ENCODE measurements at regions not wholly inside any gene's neighbourhood (a gene's known extent, or its start where the extent isn't known, plus 50 kb on each side); places are given as distances from the start of the nearest gene placed in this dataset.

GRCh38 chr2:103103678-103104077, 341.8 kb downstream of the TMEM182 start:
- no peaks in the 10 kb centered on the region for H3K27me3 Mint-ChIP-seq
- H3K4me1 Mint-ChIP-seq (ENCODE audit: low read depth) = no peaks in the 10 kb centered on the region
- H3K4me3 Mint-ChIP-seq = no peak overlapping the region
- no peak overlapping the region for H3K27ac Mint-ChIP-seq
- H3K9me3 Mint-ChIP-seq = no peaks in the 10 kb centered on the region
- intact Hi-C loops (cut with micrococcal nuclease) = no loop called here
- no peaks in the 10 kb centered on the region for H3K36me3 Mint-ChIP-seq (ENCODE audit: low read depth)

- intact Hi-C loops (cut with micrococcal nuclease) = no loop called here
- Mint-ChIP-seq H3K4me3 (no peak overlapping the region), H3K27ac (no peak overlapping the region), H3K36me3 (ENCODE audit: low read depth) (no peaks in the 10 kb centered on the region), H3K9me3 (no peaks in the 10 kb centered on the region), H3K4me1 (ENCODE audit: low read depth) (no peaks in the 10 kb centered on the region), H3K27me3 (no peaks in the 10 kb centered on the region)
Observed at GRCh38 chr2:103119352-103119751, 357.5 kb downstream of the TMEM182 start.

GRCh38 chr2:103121106-103121505, 359.3 kb downstream of the TMEM182 start:
- Mint-ChIP-seq H3K27me3 (no peaks in the 10 kb centered on the region), H3K36me3 (ENCODE audit: low read depth) (no peaks in the 10 kb centered on the region), H3K27ac (no peak overlapping the region), H3K4me3 (no peak overlapping the region), H3K9me3 (no peaks in the 10 kb centered on the region), H3K4me1 (ENCODE audit: low read depth) (no peaks in the 10 kb centered on the region)
- intact Hi-C loops (cut with micrococcal nuclease) = no loop called here

GRCh38 chr2:103123516-103123915, 361.7 kb downstream of the TMEM182 start:
- Mint-ChIP-seq H3K4me3 (no peak overlapping the region), H3K27me3 (no peaks in the 10 kb centered on the region), H3K4me1 (ENCODE audit: low read depth) (no peaks in the 10 kb centered on the region), H3K36me3 (ENCODE audit: low read depth) (no peaks in the 10 kb centered on the region), H3K9me3 (no peaks in the 10 kb centered on the region), H3K27ac (no peak overlapping the region)
- intact Hi-C loops (cut with micrococcal nuclease) = no loop called here

GRCh38 chr2:103130857-103131256, 369.0 kb downstream of the TMEM182 start:
- Mint-ChIP-seq H3K9me3 (peaks cover 22% of the 10 kb centered on the region), H3K4me1 (ENCODE audit: low read depth) (no peaks in the 10 kb centered on the region), H3K27me3 (no peaks in the 10 kb centered on the region), H3K4me3 (no peak overlapping the region), H3K36me3 (ENCODE audit: low read depth) (no peaks in the 10 kb centered on the region), H3K27ac (no peak overlapping the region)
- intact Hi-C loops (cut with micrococcal nuclease) = no loop called here

GRCh38 chr2:103132536-103133217, 370.8 kb downstream of the TMEM182 start:
- intact Hi-C loops (cut with micrococcal nuclease) = no loop called here
- H3K27me3 Mint-ChIP-seq = no peaks in the 10 kb centered on the region
- no peaks in the 10 kb centered on the region for H3K4me1 Mint-ChIP-seq (ENCODE audit: low read depth)
- no peak overlapping the region for H3K27ac Mint-ChIP-seq
- H3K9me3 Mint-ChIP-seq = peaks cover 32% of the 10 kb centered on the region
- H3K36me3 Mint-ChIP-seq (ENCODE audit: low read depth) = no peaks in the 10 kb centered on the region
- no peak overlapping the region for H3K4me3 Mint-ChIP-seq

GRCh38 chr2:103135679-103136078, 373.8 kb downstream of the TMEM182 start:
- no peak overlapping the region for H3K4me3 Mint-ChIP-seq
- H3K4me1 Mint-ChIP-seq (ENCODE audit: low read depth) = no peaks in the 10 kb centered on the region
- H3K27ac Mint-ChIP-seq = no peak overlapping the region

GRCh38 chr2:103138123-103138901, 376.5 kb downstream of the TMEM182 start:
- intact Hi-C loops (cut with micrococcal nuclease) = no loop called here
- Mint-ChIP-seq H3K27me3 (no peaks in the 10 kb centered on the region), H3K4me3 (no peak overlapping the region), H3K36me3 (ENCODE audit: low read depth) (no peaks in the 10 kb centered on the region), H3K27ac (no peak overlapping the region), H3K9me3 (peaks cover 14% of the 10 kb centered on the region), H3K4me1 (ENCODE audit: low read depth) (no peaks in the 10 kb centered on the region)

More at GRCh38 chr2:103135679-103136078, 373.8 kb downstream of the TMEM182 start:
- H3K27me3 Mint-ChIP-seq = no peaks in the 10 kb centered on the region
- peaks cover 30% of the 10 kb centered on the region for H3K9me3 Mint-ChIP-seq
- intact Hi-C loops (cut with micrococcal nuclease) = no loop called here
- H3K36me3 Mint-ChIP-seq (ENCODE audit: low read depth) = no peaks in the 10 kb centered on the region

- Mint-ChIP-seq H3K4me1 (ENCODE audit: low read depth) (no peaks in the 10 kb centered on the region), H3K9me3 (peaks cover 14% of the 10 kb centered on the region), H3K27me3 (no peaks in the 10 kb centered on the region), H3K4me3 (no peak overlapping the region), H3K36me3 (ENCODE audit: low read depth) (no peaks in the 10 kb centered on the region), H3K27ac (no peak overlapping the region)
- intact Hi-C loops (cut with micrococcal nuclease) = no loop called here
Observed at GRCh38 chr2:103139628-103140268, 377.9 kb downstream of the TMEM182 start.

GRCh38 chr2:103144837-103145236, 383.0 kb downstream of the TMEM182 start:
- intact Hi-C loops (cut with micrococcal nuclease) = no loop called here
- no peak overlapping the region for H3K4me3 Mint-ChIP-seq
- H3K27ac Mint-ChIP-seq = no peak overlapping the region
- H3K27me3 Mint-ChIP-seq = no peaks in the 10 kb centered on the region
- no peaks in the 10 kb centered on the region for H3K9me3 Mint-ChIP-seq
- H3K4me1 Mint-ChIP-seq (ENCODE audit: low read depth) = no peaks in the 10 kb centered on the region
- no peaks in the 10 kb centered on the region for H3K36me3 Mint-ChIP-seq (ENCODE audit: low read depth)

GRCh38 chr2:103145739-103146138, 383.9 kb downstream of the TMEM182 start:
- H3K4me1 Mint-ChIP-seq (ENCODE audit: low read depth) = no peaks in the 10 kb centered on the region
- no peak overlapping the region for H3K27ac Mint-ChIP-seq
- no peaks in the 10 kb centered on the region for H3K36me3 Mint-ChIP-seq (ENCODE audit: low read depth)
- intact Hi-C loops (cut with micrococcal nuclease) = no loop called here
- H3K4me3 Mint-ChIP-seq = no peak overlapping the region
- H3K27me3 Mint-ChIP-seq = no peaks in the 10 kb centered on the region
- H3K9me3 Mint-ChIP-seq = no peaks in the 10 kb centered on the region

- no peak overlapping the region for H3K27ac Mint-ChIP-seq
- H3K27me3 Mint-ChIP-seq = no peaks in the 10 kb centered on the region
- no peaks in the 10 kb centered on the region for H3K36me3 Mint-ChIP-seq (ENCODE audit: low read depth)
- H3K9me3 Mint-ChIP-seq = no peaks in the 10 kb centered on the region
- no peak overlapping the region for H3K4me3 Mint-ChIP-seq
- H3K4me1 Mint-ChIP-seq (ENCODE audit: low read depth) = no peaks in the 10 kb centered on the region
- intact Hi-C loops (cut with micrococcal nuclease) = no loop called here
Observed at GRCh38 chr2:103151046-103151445, 389.2 kb downstream of the TMEM182 start.

GRCh38 chr2:103152556-103152955, 390.7 kb downstream of the TMEM182 start:
- Mint-ChIP-seq H3K27ac (no peak overlapping the region), H3K4me1 (ENCODE audit: low read depth) (no peaks in the 10 kb centered on the region), H3K9me3 (no peaks in the 10 kb centered on the region), H3K4me3 (no peak overlapping the region), H3K27me3 (no peaks in the 10 kb centered on the region), H3K36me3 (ENCODE audit: low read depth) (no peaks in the 10 kb centered on the region)
- intact Hi-C loops (cut with micrococcal nuclease) = no loop called here

GRCh38 chr2:103153580-103154284, 391.9 kb downstream of the TMEM182 start:
- Mint-ChIP-seq H3K4me1 (ENCODE audit: low read depth) (no peaks in the 10 kb centered on the region), H3K36me3 (ENCODE audit: low read depth) (no peaks in the 10 kb centered on the region), H3K9me3 (no peaks in the 10 kb centered on the region), H3K27ac (no peak overlapping the region), H3K4me3 (no peak overlapping the region), H3K27me3 (no peaks in the 10 kb centered on the region)
- intact Hi-C loops (cut with micrococcal nuclease) = no loop called here
